ENCODE measurements at regions not wholly inside any gene's neighbourhood (a gene's known extent, or its start where the extent isn't known, plus 50 kb on each side); places are given as distances from the start of the nearest gene placed in this dataset.

DNA sequence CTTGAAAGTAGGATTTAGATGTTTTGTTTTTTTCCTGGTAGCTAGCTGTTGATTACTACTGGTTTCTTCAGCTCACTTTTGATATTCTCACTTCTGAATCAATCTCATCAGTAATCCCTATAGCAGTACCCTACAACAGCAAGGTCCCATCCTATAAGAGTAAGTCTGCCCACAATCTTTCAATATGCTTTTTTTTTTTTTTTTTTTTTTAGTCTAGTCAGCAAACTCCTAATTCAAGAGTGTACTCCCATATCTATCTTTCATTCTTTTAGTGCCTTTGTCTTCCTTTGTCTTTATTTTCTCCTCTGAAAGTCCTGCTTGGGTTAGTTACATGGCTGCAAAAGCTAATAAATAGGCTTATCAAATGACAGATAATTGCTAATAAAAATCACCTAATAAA lies 362.4 kb upstream of the RIOK2 start:
- H3K27me3 ChIP-seq (ENCODE audit: control insufficient read depth in 2 of 2, insufficient read depth in 2 of 2, low read length in 2 of 2): no peaks in the 10 kb centered on the region
- H3K9ac ChIP-seq (ENCODE audit: insufficient read depth, low read length, poor library complexity, severe bottlenecking): no peak overlapping the region
- H3K9me3 ChIP-seq (replicated peaks in 1 of 2; ENCODE audit: control insufficient read depth in 1 of 2, insufficient read depth in 1 of 2, low read length in 2 of 2): peaks cover 0 to 9% of the 10 kb centered on the region in 2 donors
- H3K36me3 Mint-ChIP-seq: no peaks in the 10 kb centered on the region
- no peaks in the 10 kb centered on the region for H3K79me2 ChIP-seq (ENCODE audit: insufficient read depth, low read length)
- peaks cover 0 to 2% (median 2%) of the 10 kb centered on the region in 3 donors for H3K27me3 Mint-ChIP-seq (ENCODE audit: low read depth in 3 of 3)
- intact Hi-C loops (cut with micrococcal nuclease): no loop called here
- H3K4me2 ChIP-seq (replicated peaks; ENCODE audit: extremely low read depth, low read length, poor library complexity, severe bottlenecking): no peak overlapping the region
- H3K4me3 ChIP-seq (replicated peaks in 1 of 3; ENCODE audit: low read depth in 2 of 3, low read length in 3 of 3): no peak overlapping the region
- no peaks in the 10 kb centered on the region for H4K20me1 ChIP-seq (ENCODE audit: insufficient read depth, low read length)
- no peak overlapping the region for H3K4me3 Mint-ChIP-seq
- no peak overlapping the region for H3K27ac Mint-ChIP-seq
- no peak overlapping the region for H3K27ac ChIP-seq (ENCODE audit: low read depth in 1 of 2, low read length in 2 of 2)
- no peak overlapping the region for H2AFZ ChIP-seq (ENCODE audit: insufficient read depth, low read depth, low read length, poor library complexity, severe bottlenecking)
- TF ChIP-seq, protein P1, sequence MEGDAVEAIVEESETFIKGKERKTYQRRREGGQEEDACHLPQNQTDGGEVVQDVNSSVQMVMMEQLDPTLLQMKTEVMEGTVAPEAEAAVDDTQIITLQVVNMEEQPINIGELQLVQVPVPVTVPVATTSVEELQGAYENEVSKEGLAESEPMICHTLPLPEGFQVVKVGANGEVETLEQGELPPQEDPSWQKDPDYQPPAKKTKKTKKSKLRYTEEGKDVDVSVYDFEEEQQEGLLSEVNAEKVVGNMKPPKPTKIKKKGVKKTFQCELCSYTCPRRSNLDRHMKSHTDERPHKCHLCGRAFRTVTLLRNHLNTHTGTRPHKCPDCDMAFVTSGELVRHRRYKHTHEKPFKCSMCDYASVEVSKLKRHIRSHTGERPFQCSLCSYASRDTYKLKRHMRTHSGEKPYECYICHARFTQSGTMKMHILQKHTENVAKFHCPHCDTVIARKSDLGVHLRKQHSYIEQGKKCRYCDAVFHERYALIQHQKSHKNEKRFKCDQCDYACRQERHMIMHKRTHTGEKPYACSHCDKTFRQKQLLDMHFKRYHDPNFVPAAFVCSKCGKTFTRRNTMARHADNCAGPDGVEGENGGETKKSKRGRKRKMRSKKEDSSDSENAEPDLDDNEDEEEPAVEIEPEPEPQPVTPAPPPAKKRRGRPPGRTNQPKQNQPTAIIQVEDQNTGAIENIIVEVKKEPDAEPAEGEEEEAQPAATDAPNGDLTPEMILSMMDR (IDR thresholded peaks at IDR 0.05): no peak
- H3K9me3 Mint-ChIP-seq: peaks cover under 1 to 8% (median 4%) of the 10 kb centered on the region in 7 donors
- H3K4me1 ChIP-seq (ENCODE audit: control insufficient read depth in 1 of 2, insufficient read depth in 2 of 2, low read length in 2 of 2): peaks cover 12 to 17% of the 10 kb centered on the region in 2 donors
- peaks cover 10% of the 10 kb centered on the region for H3K4me1 Mint-ChIP-seq
- DNase-seq: no peak
- H3K36me3 ChIP-seq (replicated peaks in 1 of 2; ENCODE audit: control insufficient read depth in 1 of 2, insufficient read depth in 2 of 2, low read length in 2 of 2): no peaks in the 10 kb centered on the region

DNA sequence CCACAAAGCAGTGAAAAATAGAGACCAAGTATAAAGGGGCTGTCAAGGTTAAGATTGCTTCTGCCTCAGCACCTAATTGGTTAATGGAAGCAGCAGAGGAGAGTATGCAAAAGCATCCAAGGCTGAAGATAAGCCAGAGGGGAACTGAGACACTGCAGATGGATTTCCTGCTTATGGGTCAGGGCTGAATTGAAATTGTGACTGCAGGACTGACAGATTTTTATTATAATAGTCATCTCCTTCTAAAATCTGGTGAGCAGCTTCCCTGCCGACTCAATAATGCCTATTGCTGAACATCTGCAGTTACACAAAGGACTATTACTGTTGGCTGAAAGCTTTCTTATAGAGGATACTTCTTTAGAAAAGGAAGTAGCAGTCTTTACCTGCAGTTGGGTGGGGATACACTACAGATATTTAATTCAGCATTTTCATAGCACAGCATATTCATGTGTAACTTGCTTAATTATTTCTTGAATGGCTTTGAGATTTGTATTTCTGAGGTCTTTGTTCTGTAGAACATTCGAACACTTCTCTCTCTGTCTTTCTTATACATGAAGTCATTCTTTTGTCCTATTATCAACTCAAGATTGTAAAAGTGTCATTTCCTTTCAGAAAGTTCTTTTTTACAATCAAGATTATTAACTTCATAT lies 363.0 kb upstream of the RIOK2 start:
- H3K9me3 Mint-ChIP-seq: peaks cover 0 to 5% (median 4%) of the 10 kb centered on the region in 7 donors
- H3K4me1 Mint-ChIP-seq: peaks cover 10% of the 10 kb centered on the region
- TF ChIP-seq, protein P1 (IDR thresholded peaks at IDR 0.05): no peak
- Histone ChIP-seq H3K4me3 (replicated peaks in 1 of 3; ENCODE audit: low read depth in 2 of 3, low read length in 3 of 3) (no peak overlapping the region), H3K4me2 (replicated peaks; ENCODE audit: extremely low read depth, low read length, poor library complexity, severe bottlenecking) (no peak overlapping the region), H4K20me1 (ENCODE audit: insufficient read depth, low read length) (no peaks in the 10 kb centered on the region), H3K79me2 (ENCODE audit: insufficient read depth, low read length) (no peaks in the 10 kb centered on the region), H3K9me3 (replicated peaks in 1 of 2; ENCODE audit: control insufficient read depth in 1 of 2, insufficient read depth in 1 of 2, low read length in 2 of 2) (peaks cover 0 to 7% of the 10 kb centered on the region in 2 donors), H3K27me3 (ENCODE audit: control insufficient read depth in 2 of 2, insufficient read depth in 2 of 2, low read length in 2 of 2) (no peaks in the 10 kb centered on the region), H3K27ac (ENCODE audit: low read depth in 1 of 2, low read length in 2 of 2) (no peak overlapping the region), H3K36me3 (replicated peaks in 1 of 2; ENCODE audit: control insufficient read depth in 1 of 2, insufficient read depth in 2 of 2, low read length in 2 of 2) (no peaks in the 10 kb centered on the region), H3K4me1 (ENCODE audit: control insufficient read depth in 1 of 2, insufficient read depth in 2 of 2, low read length in 2 of 2) (peaks cover 12 to 17% of the 10 kb centered on the region in 2 donors), H3K9ac (ENCODE audit: insufficient read depth, low read length, poor library complexity, severe bottlenecking) (no peak overlapping the region), H2AFZ (ENCODE audit: insufficient read depth, low read depth, low read length, poor library complexity, severe bottlenecking) (no peak overlapping the region)
- no peak overlapping the region for H3K27ac Mint-ChIP-seq
- H3K27me3 Mint-ChIP-seq (ENCODE audit: low read depth in 3 of 3): peaks cover 0 to 2% (median 2%) of the 10 kb centered on the region in 3 donors
- WGBS (ENCODE audit: insufficient coverage): no CpG with 5 or more reads among the region's 2 CpGs
- no peaks in the 10 kb centered on the region for H3K36me3 Mint-ChIP-seq
- no peak overlapping the region for H3K4me3 Mint-ChIP-seq
- intact Hi-C loops (cut with micrococcal nuclease): no loop called here
- no peak for DNase-seq
